ENCODE measurements at regions not wholly inside any gene's neighbourhood (a gene's known extent, or its start where the extent isn't known, plus 50 kb on each side); places are given as distances from the start of the nearest gene placed in this dataset.

- no peak for TF ChIP-seq CEBPB (IDR thresholded peaks at IDR 0.05; ENCODE audit: low read depth)
- no peak for TF ChIP-seq ZNF274 (IDR thresholded peaks at IDR 0.05; ENCODE audit: low read depth, low read length)
- no peak for TF ChIP-seq CBX3 (IDR thresholded peaks at IDR 0.05; ENCODE audit: low read depth)
- no peak for TF ChIP-seq EGR1 (IDR thresholded peaks at IDR 0.05; ENCODE audit: low read depth)
Observed at GRCh38 chr7:121517591-121517990, 121.5 kb upstream of the FAM3C start (continued).

- CTCF ChIA-PET: no interaction called here
- intact Hi-C loops (cut with micrococcal nuclease): no loop called here
- BruUV-seq (replicated peaks): no TSS peak
- Histone ChIP-seq H3K27ac (ENCODE audit: low read depth, low read length) (no peak overlapping the region), H4K20me1 (ENCODE audit: insufficient read depth) (no peaks in the 10 kb centered on the region), H3K79me2 (ENCODE audit: insufficient read depth, low read length) (no peaks in the 10 kb centered on the region), H3K4me3 (replicated peaks in 1 of 2; ENCODE audit: low read depth in 1 of 2, low read length in 2 of 2) (no peak overlapping the region), H3K4me1 (ENCODE audit: control insufficient read depth in 1 of 2, insufficient read depth in 2 of 2, low read length in 2 of 2) (peaks cover 0 to 9% of the 10 kb centered on the region in 2 experiments; a peak in 1 of 4 replicates), H3K4me2 (ENCODE audit: low read length) (no peak overlapping the region), H2AFZ (ENCODE audit: low read depth, low read length, poor library complexity, severe bottlenecking) (peak overlapping the region; percentile 3), H3K27me3 (ENCODE audit: insufficient read depth, low read length) (no peaks in the 10 kb centered on the region), H3K9me2 (ENCODE audit: insufficient read depth) (no peaks in the 10 kb centered on the region), H3K36me3 (ENCODE audit: control insufficient read depth in 1 of 2, insufficient read depth in 2 of 2, low read length in 2 of 2) (0 out of 4 replicates have a peak, but pooled peaks cover 0 to 6% of the 10 kb centered on the region in 2 experiments), H3K9ac (ENCODE audit: low read length) (no peak overlapping the region), H3K9me3 (ENCODE audit: control insufficient read depth in 1 of 2, insufficient read depth in 1 of 2, low read depth in 1 of 2, low read length in 2 of 2) (peaks cover 0 to 8% of the 10 kb centered on the region in 2 experiments; a peak in 1 of 4 replicates)
- no peak for ATAC-seq
- DNase-seq (ENCODE audit: low read depth, low spot score): no peak
- POLR2A ChIA-PET: no interaction called here
- TF ChIP-seq CTCF (IDR thresholded peaks at IDR 0.05 in 2 of 3, conservative IDR thresholded peaks at IDR 0.05 in 1 of 3; ENCODE audit: borderline replicate concordance in 1 of 3, insufficient read depth in 1 of 3, low read depth in 2 of 3, low read length in 2 of 3) (no peak), SIN3A (IDR thresholded peaks at IDR 0.05; ENCODE audit: low read depth) (no peak), REST (IDR thresholded peaks at IDR 0.05; ENCODE audit: low read depth) (no peak), SP1 (IDR thresholded peaks at IDR 0.05; ENCODE audit: low read depth) (no peak), SRF (IDR thresholded peaks at IDR 0.05; ENCODE audit: low read depth) (no peak), MAX (IDR thresholded peaks at IDR 0.05) (no peak), CBX3 (IDR thresholded peaks at IDR 0.05; ENCODE audit: low read depth) (no peak), TCF7L2 (IDR thresholded peaks at IDR 0.05; ENCODE audit: borderline replicate concordance, extremely low read depth, insufficient read depth, insufficient read length) (no peak)
- RAD21 ChIA-PET (ENCODE audit: low non-redundant PET in 1 of 2, low total read pairs in 2 of 2, uncharacterized antibody in 2 of 2, unreplicated experiment in 2 of 2): no interaction called here
Observed at GRCh38 chr7:121516821-121517220, 120.7 kb upstream of the FAM3C start.
